ENCODE measurements at regions not wholly inside any gene's neighbourhood (a gene's known extent, or its start where the extent isn't known, plus 50 kb on each side); places are given as distances from the start of the nearest gene placed in this dataset.

DNA sequence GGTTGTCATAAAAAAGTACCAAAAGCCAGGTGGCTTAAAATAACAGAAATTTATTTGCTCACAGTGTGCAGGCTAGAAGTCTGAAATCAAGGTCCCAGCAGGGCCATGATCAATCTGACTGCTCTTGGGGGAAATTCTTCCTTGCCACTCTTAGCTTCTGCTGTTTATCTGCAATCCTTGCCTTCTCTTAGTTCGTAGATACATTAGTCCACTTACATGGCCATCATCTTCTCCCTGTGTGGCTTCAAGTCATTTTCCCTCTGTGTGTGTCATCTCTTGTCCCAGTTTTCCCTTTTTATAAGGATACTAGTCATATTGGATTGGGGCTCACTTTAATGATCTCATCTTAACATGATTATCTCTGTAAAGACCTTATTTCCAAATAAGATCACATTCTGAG, 124.0 kb upstream of the NCAM2 start:
- Histone ChIP-seq H3K4me3 (no peak overlapping the region), H3K27ac (no peak overlapping the region), H3K9me3 (no peaks in the 10 kb centered on the region), H3K4me1 (no peaks in the 10 kb centered on the region), H3K36me3 (no peaks in the 10 kb centered on the region), H3K27me3 (no peaks in the 10 kb centered on the region)
- ATAC-seq (no peak), DNase-seq (no peak)
- TF ChIP-seq POLR2A (IDR thresholded peaks at IDR 0.05) = no peak
- TF ChIP-seq, protein P1, sequence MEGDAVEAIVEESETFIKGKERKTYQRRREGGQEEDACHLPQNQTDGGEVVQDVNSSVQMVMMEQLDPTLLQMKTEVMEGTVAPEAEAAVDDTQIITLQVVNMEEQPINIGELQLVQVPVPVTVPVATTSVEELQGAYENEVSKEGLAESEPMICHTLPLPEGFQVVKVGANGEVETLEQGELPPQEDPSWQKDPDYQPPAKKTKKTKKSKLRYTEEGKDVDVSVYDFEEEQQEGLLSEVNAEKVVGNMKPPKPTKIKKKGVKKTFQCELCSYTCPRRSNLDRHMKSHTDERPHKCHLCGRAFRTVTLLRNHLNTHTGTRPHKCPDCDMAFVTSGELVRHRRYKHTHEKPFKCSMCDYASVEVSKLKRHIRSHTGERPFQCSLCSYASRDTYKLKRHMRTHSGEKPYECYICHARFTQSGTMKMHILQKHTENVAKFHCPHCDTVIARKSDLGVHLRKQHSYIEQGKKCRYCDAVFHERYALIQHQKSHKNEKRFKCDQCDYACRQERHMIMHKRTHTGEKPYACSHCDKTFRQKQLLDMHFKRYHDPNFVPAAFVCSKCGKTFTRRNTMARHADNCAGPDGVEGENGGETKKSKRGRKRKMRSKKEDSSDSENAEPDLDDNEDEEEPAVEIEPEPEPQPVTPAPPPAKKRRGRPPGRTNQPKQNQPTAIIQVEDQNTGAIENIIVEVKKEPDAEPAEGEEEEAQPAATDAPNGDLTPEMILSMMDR (IDR thresholded peaks at IDR 0.05) = no peak
- intact Hi-C loops (cut with DNase I) = loop anchor here in 1 of 10 donors (10.0 kb wide), 1 partner anchor 59 kb away; no protein-coding TSS in a partner anchor
- WGBS, 4 donors = 42 to 62% (median 47%) methylated on average over 1 of the region's 1 CpG

- Histone ChIP-seq H3K27me3 (no peaks in the 10 kb centered on the region), H3K36me3 (no peaks in the 10 kb centered on the region), H3K9me3 (no peaks in the 10 kb centered on the region), H3K27ac (no peak overlapping the region), H3K4me1 (no peaks in the 10 kb centered on the region), H3K4me3 (no peak overlapping the region)
- ATAC-seq (no peak), DNase-seq (no peak)
- TF ChIP-seq, protein P1 (IDR thresholded peaks at IDR 0.05) = no peak
- no peak for TF ChIP-seq POLR2A (IDR thresholded peaks at IDR 0.05)
- intact Hi-C loops (cut with DNase I) = loop anchor here in 1 of 10 donors (10.0 kb wide), 1 partner anchor 61 kb away; no protein-coding TSS in a partner anchor
Measured at GRCh38 chr21:20875742-20876141, 122.5 kb upstream of the NCAM2 start.

- Histone ChIP-seq H3K9me3 (no peaks in the 10 kb centered on the region), H3K4me1 (no peaks in the 10 kb centered on the region), H3K4me3 (no peak overlapping the region), H3K27me3 (no peaks in the 10 kb centered on the region), H3K27ac (no peak overlapping the region), H3K36me3 (no peaks in the 10 kb centered on the region)
- DNase-seq = no peak
- TF ChIP-seq POLR2A (IDR thresholded peaks at IDR 0.05) = no peak
- TF ChIP-seq, protein P1 (IDR thresholded peaks at IDR 0.05) = no peak
- WGBS, 4 donors = 69 to 86% (median 78%) methylated on average over 2 of the region's 2 CpGs
- intact Hi-C loops (cut with DNase I) = loop anchor here in 1 of 10 donors (10.0 kb wide), 1 partner anchor 63 kb away; no protein-coding TSS in a partner anchor
- ATAC-seq = no peak
Measured at GRCh38 chr21:20877976-20878375, 120.2 kb upstream of the NCAM2 start.

GRCh38 chr21:20882462-20883407, 115.5 kb upstream of the NCAM2 start:
- H3K27ac ChIP-seq = no peak overlapping the region
- H3K36me3 ChIP-seq = no peaks in the 10 kb centered on the region
- H3K9me3 ChIP-seq = peaks cover 0 to 4% (median 0%) of the 10 kb centered on the region in 12 donors
- no peaks in the 10 kb centered on the region for H3K27me3 ChIP-seq
- WGBS, 4 donors = 33 to 45% (median 39%) methylated on average over 9 of the region's 9 CpGs
- H3K4me1 ChIP-seq = no peaks in the 10 kb centered on the region
- intact Hi-C loops (cut with DNase I) = no loop called here
- H3K4me3 ChIP-seq = no peak overlapping the region
- TF ChIP-seq, protein P1 (IDR thresholded peaks at IDR 0.05) = peak in 11 of 12 donors; percentile 20 to 51 (median 30)
- TF ChIP-seq POLR2A (IDR thresholded peaks at IDR 0.05) = no peak
- ATAC-seq (no peak), DNase-seq (no peak)

All from heart left ventricle (tissue), 16 donors.